Liver (tissue), 8 donors: ENCODE measurements at regions not wholly inside any gene's neighbourhood (a gene's known extent, or its start where the extent isn't known, plus 50 kb on each side); places are given as distances from the start of the nearest gene placed in this dataset.

Experiments
- DNase-seq: peaks from one replicate; pipeline ENCODE4 v3.0.0-alpha.2; 2017; ENCODE audit warnings: low spot score
- H3K27ac ChIP-seq, 2 donors: one replicate each; pipeline ENCODE4 v1.7.0; 2013; ENCODE audit warnings: inconsistent platforms in 2 of 2, low read length in 2 of 2, control low read depth in 1 of 2, low read depth in 1 of 2, mild to moderate bottlenecking in 1 of 2
- H3K27me3 ChIP-seq, 4 donors: one replicate each; pipeline versions ENCODE4 v1.6.1 to v1.7.0; 2013; ENCODE audit warnings: low read length in 3 of 4, inconsistent platforms in 1 of 4, mild to moderate bottlenecking in 1 of 4, moderate library complexity in 1 of 4; ENCODE audit not compliant: control insufficient read depth in 4 of 4, insufficient read depth in 4 of 4
- H3K36me3 ChIP-seq, 4 donors: one replicate each; pipeline versions ENCODE4 v1.6.1 to v1.7.0; 2013; ENCODE audit warnings: low read length in 3 of 4, mild to moderate bottlenecking in 3 of 4, low read depth in 1 of 4, moderate library complexity in 1 of 4; ENCODE audit not compliant: control insufficient read depth in 4 of 4, insufficient read depth in 3 of 4
- H3K4me1 ChIP-seq, 4 donors: one replicate each; pipeline versions ENCODE4 v1.6.1 to v1.7.0; 2013; ENCODE audit warnings: low read length in 3 of 4, mild to moderate bottlenecking in 3 of 4, moderate library complexity in 1 of 4; ENCODE audit not compliant: control insufficient read depth in 4 of 4, insufficient read depth in 4 of 4
- H3K4me3 ChIP-seq, 3 donors: one replicate each; pipeline versions ENCODE4 v1.6.1 to v1.7.0; 2013; ENCODE audit warnings: low read length in 3 of 3, control low read depth in 1 of 3, low read depth in 1 of 3, mild to moderate bottlenecking in 1 of 3
- H3K9ac ChIP-seq, 2 donors: one replicate each; pipeline ENCODE4 v1.7.0; 2013; ENCODE audit warnings: low read length in 2 of 2, mild to moderate bottlenecking in 2 of 2, moderate library complexity in 2 of 2, control low read depth in 1 of 2, low read depth in 1 of 2
- H3K9me3 ChIP-seq, 4 donors: one replicate each; pipeline versions ENCODE4 v1.6.1 to v1.7.0; 2013; ENCODE audit warnings: low read length in 3 of 4; ENCODE audit not compliant: control insufficient read depth in 4 of 4
- CTCF ChIP-seq: fragments of 150-350 bp; IDR thresholded peaks from 2 replicates; pipeline ENCODE4 v1.5.1; 2017; ENCODE audit warnings: improper control_type of control experiment, low read depth, low read length; ENCODE audit not compliant: missing input control
- EGR1 ChIP-seq, 2 donors: IDR thresholded peaks; 2 replicates each; pipeline ENCODE4 v1.6.1; 2016 to 2018; ENCODE audit warnings: antibody characterized with exemption in 2 of 2, low read depth in 2 of 2
- FOXA1 ChIP-seq: IDR thresholded peaks from 2 replicates; pipeline ENCODE4 v1.6.1; 2016; ENCODE audit warnings: antibody characterized with exemption
- FOXA2 ChIP-seq: IDR thresholded peaks from 2 replicates; pipeline ENCODE4 v1.6.1; 2016; ENCODE audit warnings: antibody characterized with exemption
- GABPA ChIP-seq, 2 donors: IDR thresholded peaks in 1 of 2; conservative IDR thresholded peaks in 1 of 2; 2 replicates each; pipeline ENCODE4 v1.6.1; 2016; ENCODE audit warnings: antibody characterized with exemption in 2 of 2, mild to moderate bottlenecking in 1 of 2, moderate library complexity in 1 of 2
- HNF4A ChIP-seq, 2 donors: conservative IDR thresholded peaks; 2 replicates each; pipeline ENCODE4 v1.6.1; 2016; ENCODE audit warnings: antibody characterized with exemption in 2 of 2, mild to moderate bottlenecking in 2 of 2
- HNF4G ChIP-seq: IDR thresholded peaks from 2 replicates; pipeline ENCODE4 v1.6.1; 2016; ENCODE audit warnings: antibody characterized with exemption
- JUND ChIP-seq, 2 donors: IDR thresholded peaks; 2 replicates each; pipeline ENCODE4 v1.6.1; 2016; ENCODE audit warnings: antibody characterized with exemption in 2 of 2
- MAX ChIP-seq: IDR thresholded peaks from 2 replicates; pipeline ENCODE4 v1.6.1; 2016; ENCODE audit warnings: antibody characterized with exemption
- NR2F2 ChIP-seq: IDR thresholded peaks from 2 replicates; pipeline ENCODE4 v1.6.1; 2016; ENCODE audit warnings: antibody characterized with exemption
- RAD21 ChIP-seq, 2 donors: IDR thresholded peaks; 2 replicates each; pipeline ENCODE4 v1.6.1; 2016; ENCODE audit warnings: antibody characterized with exemption in 2 of 2, mild to moderate bottlenecking in 2 of 2
- SP1 ChIP-seq: IDR thresholded peaks from 2 replicates; pipeline ENCODE4 v1.6.1; 2018; ENCODE audit warnings: antibody characterized with exemption, mild to moderate bottlenecking
- TAF1 ChIP-seq: conservative IDR thresholded peaks from 2 replicates; pipeline ENCODE4 v1.6.1; 2016; ENCODE audit warnings: antibody characterized with exemption, mild to moderate bottlenecking
- YY1 ChIP-seq: IDR thresholded peaks from 2 replicates; pipeline ENCODE4 v1.6.1; 2016; ENCODE audit warnings: antibody characterized with exemption, mild to moderate bottlenecking
- WGBS: extraction: QIAGEN DNeasy Blood & Tissue Kit; methylation state at CpG from one replicate; pipeline ENCODE4 v1.1.7; 2013; 5-methylcytosine and 5-hydroxymethylcytosine counted together
- TF ChIP-seq, protein P1 (sequence below): IDR thresholded peaks from 2 replicates; pipeline ENCODE4 v1.6.1; 2016; ENCODE audit warnings: antibody characterized with exemption
- TF ChIP-seq, protein P2 (sequence below): IDR thresholded peaks from 2 replicates; pipeline ENCODE4 v1.6.1; 2016; ENCODE audit warnings: antibody characterized with exemption
- TF ChIP-seq, protein P3 (sequence below): IDR thresholded peaks from 2 replicates; pipeline ENCODE4 v1.6.1; 2016; ENCODE audit warnings: antibody characterized with exemption, mild to moderate bottlenecking
- donor health status: healthy.
- donor health status: healthy.
- donor health status: healthy.
- donor health status: healthy.
- donor health status: healthy.

- Histone ChIP-seq H3K36me3 (no peaks in the 10 kb centered on the region), H3K4me3 (no peak overlapping the region), H3K27me3 (no peaks in the 10 kb centered on the region), H3K9ac (no peak overlapping the region), H3K9me3 (no peaks in the 10 kb centered on the region), H3K27ac (no peak overlapping the region), H3K4me1 (no peaks in the 10 kb centered on the region)
- no peak for DNase-seq
- 97% methylated on average over 5 of the region's 5 CpGs for WGBS
- TF ChIP-seq FOXA1 = no peak
- no peak for TF ChIP-seq SP1
- TF ChIP-seq RAD21 (IDR thresholded peaks at IDR 0.05) = no peak
- TF ChIP-seq YY1 = no peak
- TF ChIP-seq, protein P1, sequence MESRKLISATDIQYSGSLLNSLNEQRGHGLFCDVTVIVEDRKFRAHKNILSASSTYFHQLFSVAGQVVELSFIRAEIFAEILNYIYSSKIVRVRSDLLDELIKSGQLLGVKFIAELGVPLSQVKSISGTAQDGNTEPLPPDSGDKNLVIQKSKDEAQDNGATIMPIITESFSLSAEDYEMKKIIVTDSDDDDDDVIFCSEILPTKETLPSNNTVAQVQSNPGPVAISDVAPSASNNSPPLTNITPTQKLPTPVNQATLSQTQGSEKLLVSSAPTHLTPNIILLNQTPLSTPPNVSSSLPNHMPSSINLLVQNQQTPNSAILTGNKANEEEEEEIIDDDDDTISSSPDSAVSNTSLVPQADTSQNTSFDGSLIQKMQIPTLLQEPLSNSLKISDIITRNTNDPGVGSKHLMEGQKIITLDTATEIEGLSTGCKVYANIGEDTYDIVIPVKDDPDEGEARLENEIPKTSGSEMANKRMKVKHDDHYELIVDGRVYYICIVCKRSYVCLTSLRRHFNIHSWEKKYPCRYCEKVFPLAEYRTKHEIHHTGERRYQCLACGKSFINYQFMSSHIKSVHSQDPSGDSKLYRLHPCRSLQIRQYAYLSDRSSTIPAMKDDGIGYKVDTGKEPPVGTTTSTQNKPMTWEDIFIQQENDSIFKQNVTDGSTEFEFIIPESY = no peak
- no peak for TF ChIP-seq JUND (IDR thresholded peaks at IDR 0.05)
- TF ChIP-seq HNF4G = no peak
- TF ChIP-seq, protein P2, sequence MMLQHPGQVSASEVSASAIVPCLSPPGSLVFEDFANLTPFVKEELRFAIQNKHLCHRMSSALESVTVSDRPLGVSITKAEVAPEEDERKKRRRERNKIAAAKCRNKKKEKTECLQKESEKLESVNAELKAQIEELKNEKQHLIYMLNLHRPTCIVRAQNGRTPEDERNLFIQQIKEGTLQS = no peak
Observed at GRCh38 chr13:93147946-93148345, 78.7 kb upstream of the GPC6 start.

DNA sequence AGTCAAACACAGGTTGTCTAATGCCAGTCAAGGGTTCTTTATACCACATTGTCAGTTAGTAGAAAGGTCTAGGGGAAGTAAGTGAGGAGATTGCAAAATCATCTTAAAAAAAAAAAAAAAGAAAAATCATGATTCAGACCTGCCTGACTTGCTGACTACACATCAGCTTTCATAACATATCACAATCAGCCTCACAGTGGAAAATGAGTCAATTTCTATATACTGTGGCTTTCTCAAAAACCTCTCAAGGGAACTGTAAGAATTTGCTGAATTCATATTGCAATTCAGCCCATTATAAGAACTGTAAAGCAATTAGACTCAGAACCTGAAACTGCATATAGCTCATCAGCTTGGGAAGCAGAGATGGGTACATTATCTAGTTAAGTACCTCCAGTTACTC, 75.3 kb upstream of the GPC6 start:
- Histone ChIP-seq H3K36me3 (no peaks in the 10 kb centered on the region), H3K9ac (no peak overlapping the region), H3K27ac (no peak overlapping the region), H3K4me1 (no peaks in the 10 kb centered on the region), H3K9me3 (no peaks in the 10 kb centered on the region), H3K27me3 (no peaks in the 10 kb centered on the region), H3K4me3 (no peak overlapping the region)
- DNase-seq = no peak
- no peak for TF ChIP-seq HNF4G

DNA sequence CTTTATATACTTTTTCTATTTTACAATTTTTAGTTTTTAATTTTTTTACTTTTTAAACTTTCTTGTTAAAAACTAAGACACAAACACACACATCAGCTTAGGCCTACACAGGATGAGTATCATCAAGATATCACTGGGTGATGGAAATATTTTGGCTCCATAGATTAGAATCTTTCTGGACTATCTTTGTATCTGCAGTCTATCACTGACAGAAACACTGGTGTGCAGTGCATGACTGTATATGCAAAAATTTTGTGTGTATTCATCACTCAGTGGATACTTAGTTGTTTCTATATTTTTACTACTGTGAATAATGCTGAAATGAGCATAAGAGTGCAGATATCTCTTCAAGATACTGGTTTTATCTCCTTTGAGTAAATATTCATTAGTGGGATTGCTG, 68.0 kb upstream of the GPC6 start:
- no peak overlapping the region for H3K27ac ChIP-seq
- no peak overlapping the region for H3K4me3 ChIP-seq
- TF ChIP-seq YY1 = no peak
- TF ChIP-seq GABPA (IDR thresholded peaks at IDR 0.05 in 1 of 2, conservative IDR thresholded peaks at IDR 0.05 in 1 of 2) = no peak
- no peak for TF ChIP-seq EGR1 (IDR thresholded peaks at IDR 0.05; ENCODE audit: low read depth in 2 of 2)
- TF ChIP-seq SP1 = no peak
- TF ChIP-seq JUND (IDR thresholded peaks at IDR 0.05) = no peak
- TF ChIP-seq, protein P3, sequence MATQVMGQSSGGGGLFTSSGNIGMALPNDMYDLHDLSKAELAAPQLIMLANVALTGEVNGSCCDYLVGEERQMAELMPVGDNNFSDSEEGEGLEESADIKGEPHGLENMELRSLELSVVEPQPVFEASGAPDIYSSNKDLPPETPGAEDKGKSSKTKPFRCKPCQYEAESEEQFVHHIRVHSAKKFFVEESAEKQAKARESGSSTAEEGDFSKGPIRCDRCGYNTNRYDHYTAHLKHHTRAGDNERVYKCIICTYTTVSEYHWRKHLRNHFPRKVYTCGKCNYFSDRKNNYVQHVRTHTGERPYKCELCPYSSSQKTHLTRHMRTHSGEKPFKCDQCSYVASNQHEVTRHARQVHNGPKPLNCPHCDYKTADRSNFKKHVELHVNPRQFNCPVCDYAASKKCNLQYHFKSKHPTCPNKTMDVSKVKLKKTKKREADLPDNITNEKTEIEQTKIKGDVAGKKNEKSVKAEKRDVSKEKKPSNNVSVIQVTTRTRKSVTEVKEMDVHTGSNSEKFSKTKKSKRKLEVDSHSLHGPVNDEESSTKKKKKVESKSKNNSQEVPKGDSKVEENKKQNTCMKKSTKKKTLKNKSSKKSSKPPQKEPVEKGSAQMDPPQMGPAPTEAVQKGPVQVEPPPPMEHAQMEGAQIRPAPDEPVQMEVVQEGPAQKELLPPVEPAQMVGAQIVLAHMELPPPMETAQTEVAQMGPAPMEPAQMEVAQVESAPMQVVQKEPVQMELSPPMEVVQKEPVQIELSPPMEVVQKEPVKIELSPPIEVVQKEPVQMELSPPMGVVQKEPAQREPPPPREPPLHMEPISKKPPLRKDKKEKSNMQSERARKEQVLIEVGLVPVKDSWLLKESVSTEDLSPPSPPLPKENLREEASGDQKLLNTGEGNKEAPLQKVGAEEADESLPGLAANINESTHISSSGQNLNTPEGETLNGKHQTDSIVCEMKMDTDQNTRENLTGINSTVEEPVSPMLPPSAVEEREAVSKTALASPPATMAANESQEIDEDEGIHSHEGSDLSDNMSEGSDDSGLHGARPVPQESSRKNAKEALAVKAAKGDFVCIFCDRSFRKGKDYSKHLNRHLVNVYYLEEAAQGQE = no peak
- no peak for TF ChIP-seq TAF1
- TF ChIP-seq, protein P1 = no peak
- no peak for TF ChIP-seq HNF4G
- no peak for TF ChIP-seq MAX
- TF ChIP-seq FOXA2 = no peak
- TF ChIP-seq, protein P2 = no peak
- TF ChIP-seq NR2F2 = no peak
- no peak for TF ChIP-seq HNF4A (conservative IDR thresholded peaks at IDR 0.05)
- no peak for TF ChIP-seq FOXA1
- TF ChIP-seq RAD21 (IDR thresholded peaks at IDR 0.05) = no peak
- TF ChIP-seq CTCF = no peak
- no peaks in the 10 kb centered on the region for H3K27me3 ChIP-seq
- no peaks in the 10 kb centered on the region for H3K36me3 ChIP-seq
- H3K4me1 ChIP-seq = no peaks in the 10 kb centered on the region
- no peak overlapping the region for H3K9ac ChIP-seq
- H3K9me3 ChIP-seq = no peaks in the 10 kb centered on the region
- no peak for DNase-seq
